COLO829 (cell line): ENCODE measurements at regions not wholly inside any gene's neighbourhood (a gene's known extent, or its start where the extent isn't known, plus 50 kb on each side); places are given as distances from the start of the nearest gene placed in this dataset.
"Not testable (repeated sequence)": the region's sequence is repeated elsewhere in the genome, so short reads cannot be mapped to it uniquely, and the experiment has no call there.

Experiments
- DNase-seq: peaks from one replicate; pipeline ENCODE4 v3.0.0; 2012; ENCODE audit warnings: low spot score

- no peak for DNase-seq
Observed at GRCh38 chr3:6709178-6709577, 151.7 kb upstream of the GRM7 start.

GRCh38 chr3:6714962-6715361, 146.0 kb upstream of the GRM7 start:
- DNase-seq, result no peak

- no peak for DNase-seq
Observed at GRCh38 chr3:6716420-6716819, 144.5 kb upstream of the GRM7 start.

- DNase-seq, result no peak
Observed at GRCh38 chr3:6717026-6717943, 143.6 kb upstream of the GRM7 start.

GRCh38 chr3:6719999-6720398, 140.9 kb upstream of the GRM7 start:
- DNase-seq, result no peak

- no peak for DNase-seq
Observed at GRCh38 chr3:6721491-6721890, 139.4 kb upstream of the GRM7 start.

GRCh38 chr3:6723205-6723604, 137.7 kb upstream of the GRM7 start:
- DNase-seq, result no peak

GRCh38 chr3:6726811-6727210, 134.1 kb upstream of the GRM7 start:
- no peak for DNase-seq

GRCh38 chr3:6732807-6733206, 128.1 kb upstream of the GRM7 start:
- DNase-seq, result no peak

GRCh38 chr3:6733699-6734394, 127.1 kb upstream of the GRM7 start:
- no peak for DNase-seq

- no peak for DNase-seq
Observed at GRCh38 chr3:6734395-6734746, 126.5 kb upstream of the GRM7 start.

GRCh38 chr3:6736836-6737629, 123.9 kb upstream of the GRM7 start:
- no peak for DNase-seq

GRCh38 chr3:6737630-6738029, 123.3 kb upstream of the GRM7 start:
- no peak for DNase-seq

- DNase-seq, result no peak
Observed at GRCh38 chr3:6739288-6739687, 121.6 kb upstream of the GRM7 start.

- DNase-seq, result no peak
Observed at GRCh38 chr3:6743067-6743720, 117.7 kb upstream of the GRM7 start.

- DNase-seq, result no peak
Observed at GRCh38 chr3:6746443-6746842, 114.5 kb upstream of the GRM7 start.

GRCh38 chr3:6747017-6747416, 113.9 kb upstream of the GRM7 start:
- DNase-seq, result no peak

- DNase-seq, result no peak
Observed at GRCh38 chr3:6750782-6751181, 110.1 kb upstream of the GRM7 start.

- no peak for DNase-seq
Observed at GRCh38 chr3:6753536-6753935, 107.4 kb upstream of the GRM7 start.

- DNase-seq, result not testable (repeated sequence)
Observed at GRCh38 chr3:6769532-6770396, 91.2 kb upstream of the GRM7 start.

GRCh38 chr3:6770397-6770690, 90.6 kb upstream of the GRM7 start:
- no peak for DNase-seq
